ENCODE measurements at regions not wholly inside any gene's neighbourhood (a gene's known extent, or its start where the extent isn't known, plus 50 kb on each side); places are given as distances from the start of the nearest gene placed in this dataset.

- DNase-seq (ENCODE audit: low read depth in 2 of 2) = no peak
These were observed 313.1 kb upstream of the ZFHX3 start for GRCh38 chr16:73361061-73361460.

- DNase-seq (ENCODE audit: low read depth in 2 of 2) = no peak
These were observed 308.6 kb upstream of the ZFHX3 start for GRCh38 chr16:73356401-73357079.

GRCh38 chr16:73355981-73356380 is 308.1 kb upstream of the ZFHX3 start:
- no peak for DNase-seq (ENCODE audit: low read depth in 2 of 2)

GRCh38 chr16:73354434-73354833 is 306.5 kb upstream of the ZFHX3 start:
- DNase-seq (ENCODE audit: low read depth in 2 of 2) = no peak

- no peak for DNase-seq (ENCODE audit: low read depth in 2 of 2)
These were observed 303.0 kb upstream of the ZFHX3 start for GRCh38 chr16:73350707-73351452.

- no peak for DNase-seq (ENCODE audit: low read depth in 2 of 2)
These were observed 299.8 kb upstream of the ZFHX3 start for GRCh38 chr16:73347500-73348375.

- no peak for DNase-seq (ENCODE audit: low read depth in 2 of 2)
These were observed 291.9 kb upstream of the ZFHX3 start for GRCh38 chr16:73339821-73340220.

- DNase-seq (ENCODE audit: low read depth in 2 of 2) = no peak
These were observed 289.7 kb upstream of the ZFHX3 start for GRCh38 chr16:73337373-73338296.

GRCh38 chr16:73329358-73330286 is 281.7 kb upstream of the ZFHX3 start:
- no peak for DNase-seq (ENCODE audit: low read depth in 2 of 2)

GRCh38 chr16:73326770-73327470 is 279.0 kb upstream of the ZFHX3 start:
- DNase-seq (ENCODE audit: low read depth in 2 of 2) = no peak

GRCh38 chr16:73326221-73326620 is 278.3 kb upstream of the ZFHX3 start:
- DNase-seq (ENCODE audit: low read depth in 2 of 2) = no peak

GRCh38 chr16:73323880-73324279 is 276.0 kb upstream of the ZFHX3 start:
- no peak for DNase-seq (ENCODE audit: low read depth in 2 of 2)

GRCh38 chr16:73322856-73323255 is 274.9 kb upstream of the ZFHX3 start:
- DNase-seq (ENCODE audit: low read depth in 2 of 2) = no peak

- DNase-seq (ENCODE audit: low read depth in 2 of 2) = no peak
These were observed 273.9 kb upstream of the ZFHX3 start for GRCh38 chr16:73321853-73322252.

GRCh38 chr16:73319737-73320136 is 271.8 kb upstream of the ZFHX3 start:
- no peak for DNase-seq (ENCODE audit: low read depth in 2 of 2)

GRCh38 chr16:73319261-73319660 is 271.3 kb upstream of the ZFHX3 start:
- no peak for DNase-seq (ENCODE audit: low read depth in 2 of 2)

GRCh38 chr16:73317321-73317857 is 269.5 kb upstream of the ZFHX3 start:
- no peak for DNase-seq (ENCODE audit: low read depth in 2 of 2)

GRCh38 chr16:73315645-73316044 is 267.7 kb upstream of the ZFHX3 start:
- DNase-seq (ENCODE audit: low read depth in 2 of 2) = no peak

- no peak for DNase-seq (ENCODE audit: low read depth in 2 of 2)
These were observed 266.0 kb upstream of the ZFHX3 start for GRCh38 chr16:73313950-73314349.

Measured in activated CD4-positive, alpha-beta T cell treated with anti-CD3 and anti-CD28 coated beads for 24 hours (primary cell).